Small intestine (tissue), 7 donors: ENCODE measurements at regions not wholly inside any gene's neighbourhood (a gene's known extent, or its start where the extent isn't known, plus 50 kb on each side); places are given as distances from the start of the nearest gene placed in this dataset.

Source experiments
- DNase-seq, 2 donors: peaks; one replicate each; pipeline versions ENCODE4 v3.0.0 to v3.0.0-alpha.2; 2013
- FAIRE-seq: peaks from 2 replicates; lab custom pipeline; 2012; peaks lifted over from hg19 to GRCh38; lab: Jason Lieb, UNC
- H3K27ac ChIP-seq, 3 donors: one replicate each; pipeline ENCODE4 v1.5.1; 2013; ENCODE audit warnings: low read length in 2 of 3, mild to moderate bottlenecking in 2 of 3, control low read depth in 1 of 3, inconsistent platforms in 1 of 3, low read depth in 1 of 3, moderate library complexity in 1 of 3
- H3K27me3 ChIP-seq, 3 donors: one replicate each; pipeline ENCODE4 v1.6.1; 2013; ENCODE audit warnings: low read length in 3 of 3, inconsistent platforms in 1 of 3; ENCODE audit not compliant: control insufficient read depth in 3 of 3, insufficient read depth in 3 of 3
- H3K36me3 ChIP-seq, 3 donors: one replicate each; pipeline ENCODE4 v1.6.1; 2013; ENCODE audit warnings: low read length in 3 of 3, inconsistent platforms in 1 of 3, low read depth in 1 of 3, mild to moderate bottlenecking in 1 of 3, moderate library complexity in 1 of 3; ENCODE audit not compliant: control insufficient read depth in 3 of 3, insufficient read depth in 2 of 3
- H3K4me1 ChIP-seq, 3 donors: one replicate each; pipeline ENCODE4 v1.6.1; 2013; ENCODE audit warnings: low read length in 2 of 3, inconsistent platforms in 1 of 3, low read depth in 1 of 3, mild to moderate bottlenecking in 1 of 3, moderate library complexity in 1 of 3; ENCODE audit not compliant: control insufficient read depth in 3 of 3, insufficient read depth in 2 of 3
- H3K4me3 ChIP-seq, 3 donors: one replicate each; pipeline ENCODE4 v1.5.1; 2013; ENCODE audit warnings: low read length in 3 of 3, control low read depth in 1 of 3, inconsistent platforms in 1 of 3, low read depth in 1 of 3, mild to moderate bottlenecking in 1 of 3, moderate library complexity in 1 of 3
- H3K9me3 ChIP-seq, 2 donors: one replicate each; pipeline ENCODE4 v1.6.1; 2013; ENCODE audit warnings: low read depth in 1 of 2, low read length in 1 of 2; ENCODE audit not compliant: control insufficient read depth in 2 of 2, insufficient read depth in 1 of 2
- WGBS, 3 donors: extraction: QIAGEN DNeasy Blood & Tissue Kit; methylation state at CpG; one replicate each; pipeline ENCODE4 v1.1.7; 2013; 5-methylcytosine and 5-hydroxymethylcytosine counted together
- donor health status: healthy with polysubstance abuse.
- donor health status: control.
- donor health status: control.
- donor health status: Bipolar disorder and iron deficiency.
- donor health status: healthy.

DNA sequence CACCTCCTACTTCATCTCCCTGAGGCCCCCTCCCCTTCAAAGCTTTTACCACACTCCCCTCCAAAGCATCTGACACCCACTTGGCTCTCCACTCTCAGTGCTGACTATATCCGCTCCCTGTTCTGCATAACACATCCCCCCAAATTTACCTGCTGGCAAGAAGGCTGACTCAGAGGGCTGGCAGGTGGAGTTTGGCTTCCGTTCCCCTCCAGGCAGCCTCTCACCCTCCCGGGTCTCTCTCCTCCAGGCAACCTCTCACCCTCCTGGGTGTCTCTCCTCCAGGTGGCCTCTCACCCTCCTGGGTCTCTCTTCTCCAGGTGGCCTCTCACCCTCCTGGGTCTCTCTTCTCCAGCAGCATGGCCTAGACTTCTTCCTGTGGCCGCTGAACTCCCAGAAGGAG, 562.1 kb downstream of the NPHP4 start:
- 61 to 81% (median 72%) methylated on average over 4 of the region's 4 CpGs for WGBS, 3 donors
- H3K36me3 ChIP-seq = no peaks in the 10 kb centered on the region

DNA sequence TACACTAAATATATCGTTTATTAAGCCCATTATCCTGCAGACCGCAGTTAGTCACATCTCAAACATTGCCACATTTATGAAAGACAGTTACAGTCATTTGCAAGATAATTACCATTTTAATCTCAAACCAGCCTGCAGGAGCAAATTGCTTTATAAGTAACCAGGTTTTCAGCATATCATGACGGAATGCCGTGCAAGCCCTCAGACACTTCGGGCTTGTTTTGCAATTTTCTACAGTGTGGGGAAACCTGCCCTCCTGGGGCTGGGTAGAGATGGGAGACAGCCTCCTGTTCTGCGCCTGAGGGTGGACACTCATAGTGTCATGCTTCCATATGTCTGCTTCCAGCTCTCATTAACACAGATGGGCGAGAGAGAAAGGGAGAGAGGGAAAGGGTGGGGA, 563.9 kb downstream of the NPHP4 start:
- H3K27me3 ChIP-seq = peaks cover 3 to 4% (median 3%) of the 10 kb centered on the region in 3 donors
- H3K27ac ChIP-seq = no peak overlapping the region
- no peak for FAIRE-seq
- WGBS, 3 donors = 53 to 62% (median 56%) methylated on average over 7 of the region's 7 CpGs
- no peaks in the 10 kb centered on the region for H3K36me3 ChIP-seq
- no peak overlapping the region for H3K4me3 ChIP-seq
- no peaks in the 10 kb centered on the region for H3K4me1 ChIP-seq
- no peaks in the 10 kb centered on the region for H3K9me3 ChIP-seq
- no peak for DNase-seq

More for the DNA sequence above, 562.1 kb downstream of the NPHP4 start:
- no peaks in the 10 kb centered on the region for H3K4me1 ChIP-seq
- H3K27me3 ChIP-seq = peaks cover 0 to 4% (median 3%) of the 10 kb centered on the region in 3 donors
- DNase-seq (no peak), FAIRE-seq (no peak)
- no peak overlapping the region for H3K27ac ChIP-seq
- H3K9me3 ChIP-seq = no peaks in the 10 kb centered on the region
- H3K4me3 ChIP-seq = no peak overlapping the region

DNA sequence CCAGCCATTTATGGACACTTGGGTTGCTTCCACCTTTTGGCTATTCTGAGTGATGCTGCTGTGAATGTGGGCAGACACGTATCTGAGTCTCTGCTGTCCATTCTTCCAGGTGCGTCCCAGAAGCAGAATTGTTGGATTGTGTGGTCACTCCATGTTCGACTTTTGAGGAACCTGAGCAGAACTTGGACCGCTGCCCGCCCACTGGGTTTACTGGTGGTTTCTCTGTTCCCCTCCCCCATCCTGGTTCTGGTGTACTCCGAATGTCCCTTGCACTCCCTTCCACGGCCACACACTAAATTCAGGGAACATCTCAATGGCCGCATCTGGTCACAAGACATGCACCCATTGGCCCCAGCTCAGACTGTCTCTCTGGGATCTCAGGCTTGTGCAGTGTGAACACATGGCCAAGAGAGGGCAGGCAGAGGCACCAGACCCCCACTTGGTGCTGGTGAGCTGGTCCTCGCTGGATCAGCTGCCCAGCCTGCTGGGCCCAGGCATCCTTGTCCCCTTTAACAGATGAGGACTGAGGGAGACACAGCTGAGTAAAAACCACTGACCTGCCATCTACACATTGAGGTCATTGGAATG, 565.1 kb downstream of the NPHP4 start:
- H3K27me3 ChIP-seq = peaks cover 3 to 4% (median 3%) of the 10 kb centered on the region in 3 donors
- no peaks in the 10 kb centered on the region for H3K9me3 ChIP-seq
- no peaks in the 10 kb centered on the region for H3K36me3 ChIP-seq
- no peak overlapping the region for H3K27ac ChIP-seq
- FAIRE-seq = no peak
- no peaks in the 10 kb centered on the region for H3K4me1 ChIP-seq
- no peak overlapping the region for H3K4me3 ChIP-seq
- WGBS, 3 donors = 79 to 89% (median 86%) methylated on average over 9 of the region's 9 CpGs
- DNase-seq = no peak

DNA sequence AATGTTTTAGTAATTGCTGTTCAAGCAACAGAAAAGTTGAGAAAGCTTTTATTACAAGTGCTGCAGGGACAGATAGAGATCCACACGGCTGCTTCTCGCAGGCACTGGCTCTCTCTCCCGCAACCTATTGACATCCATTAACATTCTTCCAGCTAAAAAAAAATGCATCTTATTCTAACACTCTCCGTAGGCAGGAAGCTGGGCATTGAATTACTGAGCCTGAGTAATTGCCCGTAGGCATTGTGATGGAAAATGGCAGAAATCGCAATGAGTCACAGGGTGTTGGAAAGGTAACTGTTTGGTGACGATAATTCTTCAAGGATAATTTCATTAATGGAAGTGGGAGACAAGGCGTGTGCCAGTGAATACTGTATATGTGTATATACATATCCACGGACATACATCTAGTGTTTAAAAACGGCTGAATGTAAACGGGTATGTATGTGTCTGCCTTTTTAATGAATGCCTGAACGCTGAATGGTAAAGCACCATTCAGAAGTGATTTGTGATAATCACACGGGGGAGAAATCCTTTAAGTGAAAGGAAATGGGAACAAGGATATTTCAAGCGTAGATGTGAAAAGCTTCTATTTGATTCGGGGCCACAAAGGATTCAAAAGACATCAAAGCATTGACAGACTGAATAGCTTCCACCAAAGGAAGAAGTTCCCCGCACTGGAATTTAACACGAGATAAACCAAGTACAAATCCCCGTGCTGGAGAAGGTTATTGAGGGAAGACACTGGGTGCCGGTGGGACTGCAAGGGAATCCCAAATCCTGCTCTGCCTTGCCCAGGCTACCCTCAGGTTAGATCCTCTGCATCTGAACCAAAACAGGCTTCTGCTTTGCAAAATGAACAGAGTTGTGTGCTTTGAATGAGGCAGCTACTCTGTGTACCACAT, 567.2 kb downstream of the NPHP4 start:
- no peak for FAIRE-seq
- Histone ChIP-seq H3K27ac (no peak overlapping the region), H3K4me1 (no peaks in the 10 kb centered on the region), H3K4me3 (no peak overlapping the region), H3K9me3 (no peaks in the 10 kb centered on the region), H3K27me3 (peaks cover 0 to 3% (median 2%) of the 10 kb centered on the region in 3 donors), H3K36me3 (no peaks in the 10 kb centered on the region)
- WGBS, 3 donors = 36 to 48% (median 44%) methylated on average over 19 of the region's 19 CpGs
- no peak for DNase-seq

DNA sequence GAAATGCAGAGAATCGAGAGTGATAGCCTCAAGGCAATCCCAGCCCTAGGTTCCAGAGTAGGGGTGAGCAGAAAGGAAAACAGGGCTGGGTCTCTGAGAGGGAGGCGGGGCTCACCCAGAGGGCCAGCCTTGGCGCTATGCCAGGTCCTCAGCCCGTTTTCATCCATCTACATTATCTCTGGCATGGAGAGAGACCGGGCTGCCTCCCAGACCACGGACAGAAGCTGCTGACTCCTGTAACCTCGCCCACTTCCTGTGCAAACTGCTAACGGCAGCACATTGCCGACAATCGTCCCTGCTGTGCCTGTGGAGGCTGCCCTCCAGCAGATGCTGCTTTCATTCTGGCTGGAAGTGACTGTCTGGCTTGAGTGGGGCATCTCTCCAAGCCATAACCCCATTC, 569.1 kb downstream of the NPHP4 start:
- Histone ChIP-seq H3K4me3 (no peak overlapping the region), H3K27ac (no peak overlapping the region), H3K36me3 (no peaks in the 10 kb centered on the region), H3K9me3 (no peaks in the 10 kb centered on the region), H3K27me3 (peaks cover 0 to 3% (median 0%) of the 10 kb centered on the region in 3 donors), H3K4me1 (no peaks in the 10 kb centered on the region)
- FAIRE-seq (no peak), DNase-seq (peak in 1 of 2 donors; percentile 5)
- 19 to 27% (median 23%) methylated on average over 10 of the region's 10 CpGs for WGBS, 3 donors

DNA sequence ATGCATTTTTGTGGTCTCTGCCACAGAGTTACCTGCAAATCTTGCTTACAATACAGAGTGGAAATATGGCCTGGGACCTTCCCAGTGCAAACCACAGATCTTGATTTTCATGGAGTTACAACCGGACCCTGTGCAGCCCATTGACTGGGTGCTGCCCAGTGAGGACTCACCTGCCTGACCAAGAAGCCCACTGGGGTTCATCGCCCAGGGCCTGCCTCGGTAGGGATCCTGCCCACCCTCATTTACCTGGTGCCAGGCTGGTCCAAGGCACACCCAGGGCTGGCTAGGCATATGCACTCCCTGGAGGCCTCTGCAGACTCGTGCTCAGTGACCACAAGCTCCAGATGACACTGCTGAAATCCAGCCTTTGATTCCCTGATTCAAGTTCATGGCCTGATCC, 572.7 kb downstream of the NPHP4 start:
- WGBS, 3 donors = 57 to 78% (median 73%) methylated on average over 4 of the region's 4 CpGs
- no peaks in the 10 kb centered on the region for H3K36me3 ChIP-seq
- FAIRE-seq (no peak), DNase-seq (no peak)
- H3K9me3 ChIP-seq = no peaks in the 10 kb centered on the region
- no peak overlapping the region for H3K27ac ChIP-seq
- H3K4me1 ChIP-seq = no peaks in the 10 kb centered on the region
- no peak overlapping the region for H3K4me3 ChIP-seq
- peaks cover 0 to 2% (median 0%) of the 10 kb centered on the region in 3 donors for H3K27me3 ChIP-seq

DNA sequence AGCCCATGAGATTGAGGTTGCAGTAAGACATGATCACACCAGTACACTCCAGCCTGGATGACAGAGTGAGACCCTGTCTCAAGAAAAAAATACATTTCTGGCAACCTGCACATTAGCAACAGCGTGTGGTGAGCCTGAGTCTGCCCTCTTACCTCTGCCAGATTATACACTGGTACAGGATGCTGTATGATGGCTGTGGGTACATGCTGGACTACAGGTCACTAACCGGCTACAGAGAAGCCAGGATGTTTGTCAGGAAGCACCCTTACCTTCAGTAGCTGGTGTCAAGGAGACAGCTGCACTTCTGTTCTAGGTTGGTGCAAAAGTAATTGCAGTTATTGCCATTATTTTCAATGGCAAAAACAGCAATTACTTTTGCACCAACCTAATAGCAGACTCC, 575.7 kb downstream of the NPHP4 start:
- no peak for FAIRE-seq
- H3K27me3 ChIP-seq = no peaks in the 10 kb centered on the region
- H3K4me3 ChIP-seq = no peak overlapping the region
- no peak for DNase-seq
- no peaks in the 10 kb centered on the region for H3K9me3 ChIP-seq
- H3K27ac ChIP-seq = no peak overlapping the region
- no peaks in the 10 kb centered on the region for H3K36me3 ChIP-seq
- WGBS, 3 donors = 81 to 84% (median 82%) methylated on average over 2 of the region's 2 CpGs
- no peaks in the 10 kb centered on the region for H3K4me1 ChIP-seq

DNA sequence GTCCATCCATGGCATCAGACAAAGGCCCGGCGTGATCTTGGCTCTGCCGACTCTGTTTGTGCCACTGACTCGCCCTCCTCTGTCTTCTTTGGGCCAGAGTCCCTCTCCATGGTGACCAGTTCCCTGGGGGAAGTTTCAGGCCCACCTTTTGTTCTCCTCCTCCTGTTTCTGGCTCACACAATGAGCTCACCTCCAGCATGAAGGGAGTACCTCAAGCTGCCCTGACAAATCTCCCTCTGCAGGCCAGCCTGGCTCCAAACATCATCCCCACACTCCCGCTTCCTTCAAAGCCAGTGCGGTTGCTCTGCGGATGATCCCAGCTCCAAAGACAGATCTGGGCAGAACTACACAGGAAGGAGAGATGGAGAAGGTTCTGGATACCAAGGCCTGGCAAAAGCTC, 576.6 kb downstream of the NPHP4 start:
- H3K9me3 ChIP-seq = no peaks in the 10 kb centered on the region
- H3K27me3 ChIP-seq = no peaks in the 10 kb centered on the region
- no peak overlapping the region for H3K27ac ChIP-seq
- no peaks in the 10 kb centered on the region for H3K36me3 ChIP-seq
- no peak overlapping the region for H3K4me3 ChIP-seq
- no peak for DNase-seq
- no peak for FAIRE-seq
- no peaks in the 10 kb centered on the region for H3K4me1 ChIP-seq
- WGBS, 3 donors = 74 to 85% (median 80%) methylated on average over 7 of the region's 7 CpGs
